IMR-90 (cell line): ENCODE measurements at regions not wholly inside any gene's neighbourhood (a gene's known extent, or its start where the extent isn't known, plus 50 kb on each side); places are given as distances from the start of the nearest gene placed in this dataset.

Experiments used
- ATAC-seq: fragments of 200-7000 bp; cut with Tn5 transposase; 2 replicates; pipeline ENCODE4 v1.9.1; 2020; ENCODE audit warnings: low read depth, mild to moderate bottlenecking, moderate library complexity
- BruUV-seq: library from RNA; stranded (reverse); fragments of 400-500 nt; replicated peaks from 2 replicates; lab custom pipeline; 2021; lab: Mats Ljungman, UMichigan
- CTCF ChIA-PET: fragments of 300-600 bp; formaldehyde crosslinking; extraction: SDS; loops from one replicate; lab custom pipeline; 2021; ENCODE audit warnings: antibody characterized with exemption; lab: Yijun Ruan, JAX
- POLR2A ChIA-PET: fragments of 300-600 bp; sonication (Branson Sonifier 250); formaldehyde crosslinking; loops from one replicate; lab custom pipeline; 2022; ENCODE audit warnings: antibody characterized with exemption; ENCODE audit not compliant: unreplicated experiment; lab: Charles Lee
- DNase-seq: peaks from one replicate; pipeline ENCODE4 v3.0.0; 2013
- H2AFZ ChIP-seq: replicated peaks from 2 replicates; pipeline ENCODE3; 2013; ENCODE audit warnings: low read length, mild to moderate bottlenecking; ENCODE audit not compliant: poor library complexity
- H2AK5ac ChIP-seq: 2 replicates; pipeline ENCODE4 v1.6.1; 2013; ENCODE audit warnings: low read depth, low read length, inconsistent platforms
- H2AK9ac ChIP-seq: replicated peaks from 2 replicates; pipeline ENCODE3; 2013; ENCODE audit warnings: mild to moderate bottlenecking, low read depth, low read length, moderate library complexity; ENCODE audit not compliant: poor library complexity
- H2BK120ac ChIP-seq: 2 replicates; pipeline ENCODE4 v1.6.1; 2013; ENCODE audit warnings: low read depth, low read length, inconsistent platforms
- H2BK15ac ChIP-seq: 3 replicates; pipeline ENCODE4 v1.6.1; 2013; ENCODE audit warnings: low read depth, low read length, inconsistent platforms
- H2BK20ac ChIP-seq: 2 replicates; pipeline ENCODE4 v1.6.1; 2013; ENCODE audit warnings: low read depth, mild to moderate bottlenecking, inconsistent platforms, low read length, moderate library complexity
- H2BK5ac ChIP-seq: 2 replicates; pipeline ENCODE4 v1.6.1; 2013; ENCODE audit warnings: mild to moderate bottlenecking, low read depth, low read length, inconsistent platforms; ENCODE audit not compliant: poor library complexity, severe bottlenecking
- H3K14ac ChIP-seq: replicated peaks from 2 replicates; pipeline ENCODE4 v1.6.1; 2013; ENCODE audit warnings: low read depth, low read length, inconsistent platforms
- H3K18ac ChIP-seq: 2 replicates; pipeline ENCODE4 v1.6.1; 2013; ENCODE audit warnings: low read depth, low read length, control low read depth
- H3K23ac ChIP-seq: 2 replicates; pipeline ENCODE4 v1.6.1; 2013; ENCODE audit warnings: low read depth, low read length, inconsistent platforms
- H3K27ac ChIP-seq: 2 replicates; pipeline ENCODE4 v1.5.1; 2013; ENCODE audit warnings: mild to moderate bottlenecking, control low read depth, low read length; ENCODE audit not compliant: insufficient read depth
- H3K27me3 ChIP-seq: 2 replicates; pipeline ENCODE4 v1.6.1; 2013; ENCODE audit warnings: low read length; ENCODE audit not compliant: control insufficient read depth, insufficient read depth
- H3K36me3 ChIP-seq: 2 replicates; pipeline ENCODE4 v1.6.1; 2013; ENCODE audit warnings: low read length, mixed read lengths; ENCODE audit not compliant: control insufficient read depth, insufficient read depth
- H3K4ac ChIP-seq: 2 replicates; pipeline ENCODE4 v1.6.1; 2013; ENCODE audit warnings: low read depth, low read length, inconsistent platforms
- H3K4me1 ChIP-seq: 2 replicates; pipeline ENCODE4 v1.6.1; 2013; ENCODE audit warnings: low read length, mixed read lengths; ENCODE audit not compliant: control insufficient read depth, insufficient read depth
- H3K4me2 ChIP-seq: 2 replicates; pipeline ENCODE4 v1.6.1; 2013; ENCODE audit warnings: low read depth, mild to moderate bottlenecking, control low read depth, low read length, moderate library complexity
- H3K4me3 ChIP-seq: 2 replicates; pipeline ENCODE4 v1.5.1; 2013; ENCODE audit warnings: low read depth, mild to moderate bottlenecking, control low read depth, low read length, moderate library complexity; ENCODE audit not compliant: insufficient read depth
- H3K56ac ChIP-seq: 2 replicates; pipeline ENCODE4 v1.6.1; 2013; ENCODE audit warnings: low read length, inconsistent platforms; ENCODE audit not compliant: insufficient read depth; ENCODE audit errors: extremely low read depth
- H3K79me1 ChIP-seq, 2 experiments: 2 replicates each; pipeline ENCODE4 v1.6.1; 2013; ENCODE audit warnings: low read length in 2 of 2, inconsistent platforms in 1 of 2, low read depth in 1 of 2
- H3K9ac ChIP-seq: 2 replicates; pipeline ENCODE4 v1.6.1; 2013; ENCODE audit warnings: low read depth, low read length, control low read depth
- H3K9me1 ChIP-seq: 2 replicates; pipeline ENCODE4 v1.6.1; 2013; ENCODE audit warnings: low read length, inconsistent platforms; ENCODE audit not compliant: insufficient read depth
- H3K9me3 ChIP-seq: 2 replicates; pipeline ENCODE4 v1.6.1; 2013; ENCODE audit warnings: low read length; ENCODE audit not compliant: control insufficient read depth, insufficient read depth
- H4K20me1 ChIP-seq: 2 replicates; pipeline ENCODE4 v1.6.1; 2013; ENCODE audit warnings: low read length, inconsistent platforms; ENCODE audit not compliant: insufficient read depth
- H4K5ac ChIP-seq: 2 replicates; pipeline ENCODE4 v1.6.1; 2013; ENCODE audit warnings: mild to moderate bottlenecking, low read depth, low read length, control low read depth
- H4K8ac ChIP-seq, 2 experiments: 2 replicates each; pipeline ENCODE4 v1.6.1; 2013; ENCODE audit warnings: low read depth in 2 of 2, low read length in 2 of 2, control low read depth in 1 of 2, inconsistent platforms in 1 of 2
- H4K91ac ChIP-seq: 2 replicates; pipeline ENCODE4 v1.6.1; 2013; ENCODE audit warnings: low read depth, low read length, inconsistent platforms; ENCODE audit not compliant: insufficient read depth
- CEBPB ChIP-seq: IDR thresholded peaks from 2 replicates; pipeline ENCODE4 v1.6.1; 2012; ENCODE audit warnings: low read depth, low read length, improper control_type of control experiment
- CHD1 ChIP-seq: IDR thresholded peaks from 2 replicates; pipeline ENCODE4 v1.6.1; 2012; ENCODE audit warnings: low read depth, low read length, improper control_type of control experiment
- MAFK ChIP-seq: IDR thresholded peaks from 2 replicates; pipeline ENCODE4 v1.6.1; 2012; ENCODE audit warnings: low read depth, low read length, improper control_type of control experiment
- MAZ ChIP-seq: IDR thresholded peaks from 2 replicates; pipeline ENCODE4 v1.6.1; 2012; ENCODE audit warnings: low read depth, mild to moderate bottlenecking, low read length, improper control_type of control experiment, moderate library complexity, borderline replicate concordance
- NFE2L2 ChIP-seq: fragments of 150-350 bp; IDR thresholded peaks from 2 replicates; pipeline ENCODE4 v1.6.1; 2016; ENCODE audit warnings: low read depth, mild to moderate bottlenecking, low read length
- POLR2A ChIP-seq: IDR thresholded peaks from 2 replicates; pipeline ENCODE4 v1.6.1; 2012; ENCODE audit warnings: mild to moderate bottlenecking, low read depth, low read length
- RAD21 ChIP-seq: IDR thresholded peaks from 2 replicates; pipeline ENCODE4 v1.6.1; 2012; ENCODE audit warnings: low read length, improper control_type of control experiment
- RFX5 ChIP-seq: IDR thresholded peaks from 2 replicates; pipeline ENCODE4 v1.8.0; 2012; ENCODE audit warnings: low read depth, mild to moderate bottlenecking, low read length, moderate library complexity
- SMC3 ChIP-seq: fragments of 150-350 bp; IDR thresholded peaks from 2 replicates; pipeline ENCODE4 v1.6.1; 2016; ENCODE audit warnings: low read depth, mild to moderate bottlenecking, antibody characterized with exemption, low read length, moderate library complexity
- WGBS, 2 experiments: methylation state at CpG; one replicate each; pipeline versions ENCODE4 v1.1.5 to v1.1.7; 2013; ENCODE audit warnings: missing lambda C conversion rate in 2 of 2; ENCODE audit not compliant: insufficient read length in 1 of 2; ENCODE audit errors: extremely low coverage in 2 of 2; 5-methylcytosine and 5-hydroxymethylcytosine counted together
- dilution Hi-C: fragments of 300-500 bp; cut with HindIII; formaldehyde crosslinking; loops from one replicate; pipeline ENCODE4 v1.14.3; 2018; ENCODE audit warnings: low sequenced_read_pairs; ENCODE audit not compliant: unreplicated experiment
- in situ Hi-C: fragments of 300-500 bp; cut with MboI; formaldehyde crosslinking; loops from 3 replicates; pipeline ENCODE4 v1.14.3; 2019; ENCODE audit warnings: low sequenced_read_pairs, inconsistent platforms, mixed read lengths
- intact Hi-C: fragments of 100-400 bp; cut with micrococcal nuclease; formaldehyde crosslinking; loops from 2 replicates; pipeline ENCODE4 v1.10.0; 2022
- TF ChIP-seq, protein P1 (sequence below): fragments of 150-350 bp; IDR thresholded peaks from 2 replicates; pipeline ENCODE4 v1.6.1; 2017; ENCODE audit warnings: mild to moderate bottlenecking, antibody characterized with exemption, low read length, low read depth
- TF ChIP-seq, protein P2 (sequence below): conservative IDR thresholded peaks from 2 replicates; pipeline ENCODE4 v1.5.1; 2012; ENCODE audit warnings: mild to moderate bottlenecking, low read depth, low read length, improper control_type of control experiment

DNA sequence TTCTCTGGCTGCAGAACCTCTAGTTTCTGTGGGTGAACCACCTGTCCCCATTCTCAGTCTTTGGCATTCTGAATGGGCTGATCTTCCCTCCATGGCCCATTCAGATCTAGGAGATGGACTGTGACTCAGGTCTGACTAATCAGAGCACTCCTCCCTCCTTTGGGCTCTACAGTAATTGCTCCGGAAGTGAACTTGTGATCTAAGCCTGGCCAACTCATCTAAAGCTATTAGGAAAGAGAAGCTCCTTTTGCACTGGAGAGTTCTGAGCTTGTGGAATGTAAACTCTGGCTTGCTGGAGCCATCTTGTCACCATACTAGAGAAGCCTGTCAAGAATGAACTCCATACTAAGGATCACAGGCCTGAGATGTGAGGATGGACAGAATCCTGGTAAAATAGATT is 168.2 kb downstream of the SUDS3 start:
- Histone ChIP-seq H3K9me1 (no peaks in the 10 kb centered on the region), H2BK20ac (no peak overlapping the region), H3K27ac (no peak overlapping the region), H3K18ac (no peak overlapping the region), H2BK15ac (no peak overlapping the region), H4K8ac (no peak overlapping the region), H4K20me1 (no peaks in the 10 kb centered on the region), H3K79me1 (no peaks in the 10 kb centered on the region), H3K14ac (no peak overlapping the region), H3K4me2 (no peak overlapping the region), H2AK5ac (no peak overlapping the region), H2BK5ac (no peak overlapping the region), H4K91ac (no peak overlapping the region), H2AK9ac (no peak overlapping the region), H3K4ac (no peak overlapping the region), H2AFZ (no peak overlapping the region), H3K56ac (no peak overlapping the region), H3K36me3 (no peaks in the 10 kb centered on the region), H3K9me3 (peaks cover 29% of the 10 kb centered on the region), H2BK120ac (no peak overlapping the region), H3K9ac (no peak overlapping the region), H3K4me3 (no peak overlapping the region), H4K5ac (no peak overlapping the region), H3K23ac (no peak overlapping the region), H3K4me1 (no peaks in the 10 kb centered on the region), H3K27me3 (no peaks in the 10 kb centered on the region)
- intact Hi-C loops (no loop called here), dilution Hi-C loops (no loop called here), in situ Hi-C loops (no loop called here)
- peak; percentile 11 for DNase-seq
- WGBS, 2 experiments, result no CpG with 5 or more reads among the region's 1 CpG
- ATAC-seq, result no peak
- BruUV-seq, result no TSS peak
- POLR2A ChIA-PET, result no interaction called here
- TF ChIP-seq SMC3 (no peak), RFX5 (no peak), RAD21 (no peak), CHD1 (no peak), MAFK (no peak), NFE2L2 (no peak), POLR2A (no peak), CEBPB (no peak), MAZ (no peak)
- TF ChIP-seq, protein P1, sequence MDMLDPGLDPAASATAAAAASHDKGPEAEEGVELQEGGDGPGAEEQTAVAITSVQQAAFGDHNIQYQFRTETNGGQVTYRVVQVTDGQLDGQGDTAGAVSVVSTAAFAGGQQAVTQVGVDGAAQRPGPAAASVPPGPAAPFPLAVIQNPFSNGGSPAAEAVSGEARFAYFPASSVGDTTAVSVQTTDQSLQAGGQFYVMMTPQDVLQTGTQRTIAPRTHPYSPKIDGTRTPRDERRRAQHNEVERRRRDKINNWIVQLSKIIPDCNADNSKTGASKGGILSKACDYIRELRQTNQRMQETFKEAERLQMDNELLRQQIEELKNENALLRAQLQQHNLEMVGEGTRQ, result no peak
- TF ChIP-seq, protein P2, sequence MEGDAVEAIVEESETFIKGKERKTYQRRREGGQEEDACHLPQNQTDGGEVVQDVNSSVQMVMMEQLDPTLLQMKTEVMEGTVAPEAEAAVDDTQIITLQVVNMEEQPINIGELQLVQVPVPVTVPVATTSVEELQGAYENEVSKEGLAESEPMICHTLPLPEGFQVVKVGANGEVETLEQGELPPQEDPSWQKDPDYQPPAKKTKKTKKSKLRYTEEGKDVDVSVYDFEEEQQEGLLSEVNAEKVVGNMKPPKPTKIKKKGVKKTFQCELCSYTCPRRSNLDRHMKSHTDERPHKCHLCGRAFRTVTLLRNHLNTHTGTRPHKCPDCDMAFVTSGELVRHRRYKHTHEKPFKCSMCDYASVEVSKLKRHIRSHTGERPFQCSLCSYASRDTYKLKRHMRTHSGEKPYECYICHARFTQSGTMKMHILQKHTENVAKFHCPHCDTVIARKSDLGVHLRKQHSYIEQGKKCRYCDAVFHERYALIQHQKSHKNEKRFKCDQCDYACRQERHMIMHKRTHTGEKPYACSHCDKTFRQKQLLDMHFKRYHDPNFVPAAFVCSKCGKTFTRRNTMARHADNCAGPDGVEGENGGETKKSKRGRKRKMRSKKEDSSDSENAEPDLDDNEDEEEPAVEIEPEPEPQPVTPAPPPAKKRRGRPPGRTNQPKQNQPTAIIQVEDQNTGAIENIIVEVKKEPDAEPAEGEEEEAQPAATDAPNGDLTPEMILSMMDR, result no peak
- CTCF ChIA-PET, result no interaction called here
